GM12878 (cell line): ENCODE measurements at regions not wholly inside any gene's neighbourhood (a gene's known extent, or its start where the extent isn't known, plus 50 kb on each side); places are given as distances from the start of the nearest gene placed in this dataset.

Source experiments
- ATAC-seq: fragments of 200-7000 bp; cut with Tn5 transposase; 3 replicates; pipeline ENCODE4 v1.9.1; 2020; ENCODE audit warnings: mild to moderate bottlenecking, moderate library complexity
- BruUV-seq: library from RNA; stranded (reverse); fragments of 400-500 nt; replicated peaks from 2 replicates; lab custom pipeline; 2021; lab: Mats Ljungman, UMichigan
- CTCF ChIA-PET: fragments of 300-600 bp; sonication (Branson Sonifier 250); formaldehyde crosslinking; extraction: SDS; loops from one replicate; lab custom pipeline; 2021; ENCODE audit warnings: inconsistent platforms; lab: Yijun Ruan, JAX
- POLR2A ChIA-PET: fragments of 350-600 bp; formaldehyde crosslinking; extraction: SDS; loops from one replicate; lab custom pipeline; 2021; ENCODE audit warnings: inconsistent platforms; lab: Charles Lee
- RAD21 ChIA-PET: fragments of 300-600 bp; sonication (Branson Sonifier 250); formaldehyde crosslinking; loops from one replicate; lab custom pipeline; 2023; ENCODE audit warnings: antibody characterized with exemption; ENCODE audit not compliant: unreplicated experiment; lab: Charles Lee
- SMC1A ChIA-PET: fragments of 300-600 bp; sonication (Branson Sonifier 250); formaldehyde crosslinking; loops from one replicate; lab custom pipeline; 2023; ENCODE audit not compliant: unreplicated experiment, uncharacterized antibody; lab: Charles Lee
- DNase-seq: peaks from one replicate; pipeline ENCODE4 v3.0.0-alpha.2; 2011; ENCODE audit warnings: low read depth, low spot score
- FAIRE-seq: peaks from 3 replicates; lab custom pipeline; 2011; peaks lifted over from hg19 to GRCh38; lab: Jason Lieb, UNC
- H2AFZ ChIP-seq: 2 replicates; pipeline ENCODE4 v1.6.0; 2011; ENCODE audit warnings: low read depth, low read length, control low read depth; ENCODE audit not compliant: control insufficient read depth
- H3K27ac ChIP-seq: 2 replicates; pipeline ENCODE4 v1.5.1; 2011; ENCODE audit warnings: control low read depth; ENCODE audit not compliant: control insufficient read depth, insufficient read depth
- H3K27me3 ChIP-seq, 2 experiments: replicated peaks in 1 of 2; 2 replicates each; pipeline versions ENCODE4 v1.6.0 to v1.6.1; 2011; ENCODE audit warnings: low read length in 1 of 2; ENCODE audit not compliant: control insufficient read depth in 2 of 2, insufficient read depth in 2 of 2
- H3K36me3 ChIP-seq, 2 experiments: 2 replicates each; pipeline ENCODE4 v1.5.1; 2011; ENCODE audit warnings: low read length in 1 of 2; ENCODE audit not compliant: control insufficient read depth in 2 of 2, insufficient read depth in 2 of 2
- H3K4me1 ChIP-seq: 2 replicates; pipeline ENCODE4 v1.6.1; 2011; ENCODE audit warnings: mild to moderate bottlenecking, low read length, moderate library complexity, mixed read lengths; ENCODE audit not compliant: control insufficient read depth, insufficient read depth
- H3K4me2 ChIP-seq: 2 replicates; pipeline ENCODE4 v1.6.0; 2011; ENCODE audit warnings: control low read depth; ENCODE audit not compliant: control insufficient read depth, insufficient read depth
- H3K4me3 ChIP-seq: fragments of 200-600 bp; sonication (generic); 2 replicates; pipeline ENCODE4 v1.5.1; 2016
- H3K79me2 ChIP-seq: 2 replicates; pipeline ENCODE4 v1.6.0; 2011; ENCODE audit warnings: low read length; ENCODE audit not compliant: control insufficient read depth, insufficient read depth
- H3K9ac ChIP-seq: 2 replicates; pipeline ENCODE4 v1.8.0; 2011; ENCODE audit warnings: low read length, control low read depth, mixed read lengths; ENCODE audit not compliant: control insufficient read depth, insufficient read depth
- H3K9me3 ChIP-seq: replicated peaks from 3 replicates; pipeline ENCODE4 v1.5.1; 2011; ENCODE audit warnings: mild to moderate bottlenecking, low read length; ENCODE audit not compliant: control insufficient read depth, insufficient read depth
- H4K20me1 ChIP-seq: 2 replicates; pipeline ENCODE4 v1.6.0; 2011; ENCODE audit not compliant: control insufficient read depth, insufficient read depth
- CBFB ChIP-seq: IDR thresholded peaks from 2 replicates; pipeline ENCODE4 v1.6.1; 2016; ENCODE audit warnings: antibody characterized with exemption, low read depth
- CREM ChIP-seq: IDR thresholded peaks from 2 replicates; pipeline ENCODE4 v1.6.1; 2014; ENCODE audit warnings: antibody characterized with exemption, low read depth
- EP300 ChIP-seq, 2 experiments: fragments of 150-350 bp in 1 of 2; IDR thresholded peaks; 2 replicates each; pipeline ENCODE4 v1.6.1; 2011 to 2012; ENCODE audit warnings: low read depth in 2 of 2, low read length in 2 of 2, borderline replicate concordance in 1 of 2, improper control_type of control experiment in 1 of 2, inconsistent platforms in 1 of 2; ENCODE audit not compliant: control insufficient read depth in 1 of 2
- GABPA ChIP-seq: IDR thresholded peaks from 2 replicates; pipeline ENCODE4 v1.6.1; 2014; ENCODE audit warnings: antibody characterized with exemption, low read depth, mild to moderate bottlenecking, inconsistent platforms
- HDAC6 ChIP-seq: fragments of 200-600 bp; sonication (generic); IDR thresholded peaks from one replicate; pipeline ENCODE4 v1.8.0; 2017; ENCODE audit warnings: antibody characterized with exemption; ENCODE audit not compliant: unreplicated experiment
- RCOR1 ChIP-seq: conservative IDR thresholded peaks from 2 replicates; pipeline ENCODE4 v1.6.1; 2012; ENCODE audit warnings: low read depth, low read length, improper control_type of control experiment
- SMAD1 ChIP-seq: fragments of 450-650 bp; IDR thresholded peaks from 2 replicates; pipeline ENCODE4 v1.6.1; 2018; ENCODE audit warnings: mild to moderate bottlenecking, low read depth; ENCODE audit not compliant: partially characterized antibody
- SREBF1 ChIP-seq: IDR thresholded peaks from 2 replicates; pipeline ENCODE4 v1.6.1; 2012; ENCODE audit warnings: mild to moderate bottlenecking, low read length
- TCF12 ChIP-seq: IDR thresholded peaks from 2 replicates; pipeline ENCODE4 v1.6.1; 2011; ENCODE audit warnings: low read depth, mild to moderate bottlenecking, low read length
- USF1 ChIP-seq: IDR thresholded peaks from 2 replicates; pipeline ENCODE4 v1.6.1; 2011; ENCODE audit warnings: borderline replicate concordance, low read depth, mild to moderate bottlenecking, moderate library complexity, mixed read lengths, low read length; ENCODE audit not compliant: insufficient read depth; ENCODE audit errors: extremely low read length
- YBX1 ChIP-seq: fragments of 450-650 bp; IDR thresholded peaks from 2 replicates; pipeline ENCODE4 v1.6.1; 2016; ENCODE audit warnings: antibody characterized with exemption
- ZBTB33 ChIP-seq: fragments of 450-650 bp; IDR thresholded peaks from 2 replicates; pipeline ENCODE4 v1.6.1; 2017; ENCODE audit warnings: mild to moderate bottlenecking
- ZBTB4 ChIP-seq: fragments of 450-650 bp; formaldehyde crosslinking; IDR thresholded peaks from 2 replicates; pipeline ENCODE4 v1.4.0; 2022; ENCODE audit warnings: mild to moderate bottlenecking, moderate library complexity
- ZZZ3 ChIP-seq: IDR thresholded peaks from 2 replicates; pipeline ENCODE4 v1.6.1; 2011; ENCODE audit warnings: low read depth; ENCODE audit not compliant: control insufficient read depth, insufficient read length
- WGBS: methylation state at CpG from one replicate; pipeline ENCODE4 v1.1.6; 2016; ENCODE audit warnings: low lambda C conversion rate; ENCODE audit not compliant: insufficient replicate concordance, insufficient coverage; ENCODE audit errors: missing lambda C conversion rate; 5-methylcytosine and 5-hydroxymethylcytosine counted together
- in situ Hi-C: fragments of 300-500 bp; cut with MboI; formaldehyde crosslinking; loops from 9 replicates; pipeline ENCODE4 v1.14.3; 2018; ENCODE audit warnings: mixed read lengths
- intact Hi-C: fragments of 100-400 bp; cut with micrococcal nuclease; formaldehyde crosslinking; loops from one replicate; pipeline ENCODE4 v1.14.2; 2022; ENCODE audit not compliant: unreplicated experiment

- Histone ChIP-seq H3K9me3 (no peaks in the 10 kb centered on the region), H3K27ac (no peak overlapping the region), H2AFZ (no peak overlapping the region), H3K9ac (no peak overlapping the region), H3K4me3 (no peak overlapping the region), H3K4me1 (no peaks in the 10 kb centered on the region), H3K4me2 (no peak overlapping the region), H3K79me2 (no peaks in the 10 kb centered on the region), H4K20me1 (no peaks in the 10 kb centered on the region), H3K27me3 (no peaks in the 10 kb centered on the region), H3K36me3 (no peaks in the 10 kb centered on the region)
- ChIA-PET POLR2A (no interaction called here), CTCF (no interaction called here), SMC1A (interaction anchor here (1.9 kb wide), 1 partner anchor 16 kb away, joined by 4 read pairs; no protein-coding TSS in a partner anchor), RAD21 (no interaction called here)
- FAIRE-seq (no peak), ATAC-seq (no peak), DNase-seq (no peak)
- intact Hi-C loops (no loop called here), in situ Hi-C loops (no loop called here)
- WGBS: 48% methylated on average over 3 of the region's 3 CpGs
- no TSS peak for BruUV-seq
- TF ChIP-seq ZBTB33: no peak
- TF ChIP-seq GABPA: no peak
- TF ChIP-seq EP300 (IDR thresholded peaks at IDR 0.05; ENCODE audit: borderline replicate concordance in 1 of 2, control insufficient read depth in 1 of 2, low read depth in 2 of 2, low read length in 2 of 2): no peak
- TF ChIP-seq RCOR1: no peak
- TF ChIP-seq CBFB: no peak
- no peak for TF ChIP-seq CREM
- no peak for TF ChIP-seq SREBF1
- TF ChIP-seq ZBTB4 (CRISPR knock-in tag): no peak
- no peak for TF ChIP-seq YBX1
- no peak for TF ChIP-seq SMAD1
- TF ChIP-seq TCF12: no peak
- no peak for TF ChIP-seq HDAC6
- TF ChIP-seq USF1: no peak
- no peak for TF ChIP-seq ZZZ3
Observed at GRCh38 chr14:53807542-53807941, 149.1 kb downstream of the BMP4 start.
